HL-60 (cell line): ENCODE measurements at regions not wholly inside any gene's neighbourhood (a gene's known extent, or its start where the extent isn't known, plus 50 kb on each side); places are given as distances from the start of the nearest gene placed in this dataset.

Experiments
- GABPA ChIP-seq: IDR thresholded peaks from 2 replicates; pipeline ENCODE4 v1.6.1; 2012; ENCODE audit warnings: low read depth
- POLR2AphosphoS5 ChIP-seq: IDR thresholded peaks from 2 replicates; pipeline ENCODE4 v1.6.1; 2012; ENCODE audit warnings: low read depth
- TF ChIP-seq, protein P1 (sequence below): IDR thresholded peaks from one replicate; pipeline ENCODE4 v1.5.1; 2011; ENCODE audit warnings: low read length, control low read depth, inconsistent platforms; ENCODE audit not compliant: insufficient read depth
- TF ChIP-seq, protein P2 (sequence below): IDR thresholded peaks from 2 replicates; pipeline ENCODE4 v1.6.1; 2012; ENCODE audit warnings: low read depth; ENCODE audit not compliant: insufficient replicate concordance

DNA sequence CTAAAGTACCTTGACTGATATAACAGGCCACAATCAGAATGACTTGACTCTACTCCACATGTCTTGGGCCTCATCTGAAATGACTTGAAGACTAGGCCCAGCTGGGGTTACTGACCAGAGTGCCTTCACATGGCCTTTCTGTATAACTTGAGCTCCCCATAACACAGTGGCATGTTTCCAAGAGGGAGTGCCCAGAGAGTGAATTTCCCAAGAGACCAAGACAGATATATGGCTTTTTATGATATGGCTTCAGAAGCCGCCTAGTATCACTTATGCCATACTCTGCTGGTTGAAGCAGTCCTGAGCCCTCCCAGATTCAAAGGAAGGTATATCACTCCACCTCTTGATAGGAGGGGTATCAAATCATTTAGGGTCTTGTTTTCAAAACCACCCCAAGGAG, 357.5 kb upstream of the EEF2KMT start:
- TF ChIP-seq, protein P1, sequence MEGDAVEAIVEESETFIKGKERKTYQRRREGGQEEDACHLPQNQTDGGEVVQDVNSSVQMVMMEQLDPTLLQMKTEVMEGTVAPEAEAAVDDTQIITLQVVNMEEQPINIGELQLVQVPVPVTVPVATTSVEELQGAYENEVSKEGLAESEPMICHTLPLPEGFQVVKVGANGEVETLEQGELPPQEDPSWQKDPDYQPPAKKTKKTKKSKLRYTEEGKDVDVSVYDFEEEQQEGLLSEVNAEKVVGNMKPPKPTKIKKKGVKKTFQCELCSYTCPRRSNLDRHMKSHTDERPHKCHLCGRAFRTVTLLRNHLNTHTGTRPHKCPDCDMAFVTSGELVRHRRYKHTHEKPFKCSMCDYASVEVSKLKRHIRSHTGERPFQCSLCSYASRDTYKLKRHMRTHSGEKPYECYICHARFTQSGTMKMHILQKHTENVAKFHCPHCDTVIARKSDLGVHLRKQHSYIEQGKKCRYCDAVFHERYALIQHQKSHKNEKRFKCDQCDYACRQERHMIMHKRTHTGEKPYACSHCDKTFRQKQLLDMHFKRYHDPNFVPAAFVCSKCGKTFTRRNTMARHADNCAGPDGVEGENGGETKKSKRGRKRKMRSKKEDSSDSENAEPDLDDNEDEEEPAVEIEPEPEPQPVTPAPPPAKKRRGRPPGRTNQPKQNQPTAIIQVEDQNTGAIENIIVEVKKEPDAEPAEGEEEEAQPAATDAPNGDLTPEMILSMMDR = no peak
- TF ChIP-seq POLR2AphosphoS5 (no peak), GABPA (no peak)
- TF ChIP-seq, protein P2, sequence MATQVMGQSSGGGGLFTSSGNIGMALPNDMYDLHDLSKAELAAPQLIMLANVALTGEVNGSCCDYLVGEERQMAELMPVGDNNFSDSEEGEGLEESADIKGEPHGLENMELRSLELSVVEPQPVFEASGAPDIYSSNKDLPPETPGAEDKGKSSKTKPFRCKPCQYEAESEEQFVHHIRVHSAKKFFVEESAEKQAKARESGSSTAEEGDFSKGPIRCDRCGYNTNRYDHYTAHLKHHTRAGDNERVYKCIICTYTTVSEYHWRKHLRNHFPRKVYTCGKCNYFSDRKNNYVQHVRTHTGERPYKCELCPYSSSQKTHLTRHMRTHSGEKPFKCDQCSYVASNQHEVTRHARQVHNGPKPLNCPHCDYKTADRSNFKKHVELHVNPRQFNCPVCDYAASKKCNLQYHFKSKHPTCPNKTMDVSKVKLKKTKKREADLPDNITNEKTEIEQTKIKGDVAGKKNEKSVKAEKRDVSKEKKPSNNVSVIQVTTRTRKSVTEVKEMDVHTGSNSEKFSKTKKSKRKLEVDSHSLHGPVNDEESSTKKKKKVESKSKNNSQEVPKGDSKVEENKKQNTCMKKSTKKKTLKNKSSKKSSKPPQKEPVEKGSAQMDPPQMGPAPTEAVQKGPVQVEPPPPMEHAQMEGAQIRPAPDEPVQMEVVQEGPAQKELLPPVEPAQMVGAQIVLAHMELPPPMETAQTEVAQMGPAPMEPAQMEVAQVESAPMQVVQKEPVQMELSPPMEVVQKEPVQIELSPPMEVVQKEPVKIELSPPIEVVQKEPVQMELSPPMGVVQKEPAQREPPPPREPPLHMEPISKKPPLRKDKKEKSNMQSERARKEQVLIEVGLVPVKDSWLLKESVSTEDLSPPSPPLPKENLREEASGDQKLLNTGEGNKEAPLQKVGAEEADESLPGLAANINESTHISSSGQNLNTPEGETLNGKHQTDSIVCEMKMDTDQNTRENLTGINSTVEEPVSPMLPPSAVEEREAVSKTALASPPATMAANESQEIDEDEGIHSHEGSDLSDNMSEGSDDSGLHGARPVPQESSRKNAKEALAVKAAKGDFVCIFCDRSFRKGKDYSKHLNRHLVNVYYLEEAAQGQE = no peak
